ENCODE measurements at regions not wholly inside any gene's neighbourhood (a gene's known extent, or its start where the extent isn't known, plus 50 kb on each side); places are given as distances from the start of the nearest gene placed in this dataset.

GRCh38 chr6:48889429-48889828, 573.6 kb downstream of the MMUT start:
- no peak overlapping the region for H3K27ac Mint-ChIP-seq (ENCODE audit: unreplicated experiment)
- TF ChIP-seq CTCF (IDR thresholded peaks at IDR 0.05): no peak
- no peaks in the 10 kb centered on the region for H3K9me3 Mint-ChIP-seq (ENCODE audit: low read depth)
- H3K36me3 Mint-ChIP-seq (ENCODE audit: low read depth): no peaks in the 10 kb centered on the region
- DNase-seq (ENCODE audit: low spot score): no peak
- H3K27me3 Mint-ChIP-seq (ENCODE audit: low read depth): peaks cover 2% of the 10 kb centered on the region
- H3K4me3 Mint-ChIP-seq (ENCODE audit: unreplicated experiment): no peak overlapping the region
- H3K4me1 Mint-ChIP-seq (ENCODE audit: low read depth): no peaks in the 10 kb centered on the region

- Mint-ChIP-seq H3K27ac (ENCODE audit: unreplicated experiment) (no peak overlapping the region), H3K9me3 (ENCODE audit: low read depth) (peaks cover 3% of the 10 kb centered on the region), H3K4me3 (ENCODE audit: unreplicated experiment) (no peak overlapping the region), H3K27me3 (ENCODE audit: low read depth) (peaks cover 2% of the 10 kb centered on the region), H3K4me1 (ENCODE audit: low read depth) (no peaks in the 10 kb centered on the region), H3K36me3 (ENCODE audit: low read depth) (no peaks in the 10 kb centered on the region)
- DNase-seq (ENCODE audit: low spot score): no peak
- TF ChIP-seq CTCF (IDR thresholded peaks at IDR 0.05): no peak
Measured at GRCh38 chr6:48883116-48883515, 579.9 kb downstream of the MMUT start.

DNA sequence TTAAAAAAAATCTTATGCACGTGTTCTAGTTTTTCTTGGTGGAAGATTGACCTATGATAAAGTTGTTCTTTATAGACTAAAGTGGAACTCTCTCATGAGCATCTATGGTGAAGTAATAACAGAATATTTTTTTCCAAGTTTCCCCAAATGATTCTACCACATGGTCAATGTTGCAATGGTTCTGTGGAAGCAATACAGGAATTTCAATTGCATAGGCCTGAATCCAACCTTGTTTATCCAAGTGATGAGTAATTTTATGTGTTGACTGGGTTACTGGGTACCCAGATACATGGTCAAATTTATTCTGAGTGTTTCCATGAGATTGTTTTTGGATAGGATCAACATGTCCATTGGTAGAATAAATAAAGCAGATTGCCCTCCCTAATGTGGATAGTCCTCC, 581.5 kb downstream of the MMUT start:
- no peak for TF ChIP-seq CTCF (IDR thresholded peaks at IDR 0.05)
- H3K4me3 Mint-ChIP-seq (ENCODE audit: unreplicated experiment): no peak overlapping the region
- H3K27me3 Mint-ChIP-seq (ENCODE audit: low read depth): peaks cover 2% of the 10 kb centered on the region
- H3K9me3 Mint-ChIP-seq (ENCODE audit: low read depth): peaks cover 3% of the 10 kb centered on the region
- no peak for DNase-seq (ENCODE audit: low spot score)
- H3K27ac Mint-ChIP-seq (ENCODE audit: unreplicated experiment): no peak overlapping the region
- H3K36me3 Mint-ChIP-seq (ENCODE audit: low read depth): no peaks in the 10 kb centered on the region
- no peaks in the 10 kb centered on the region for H3K4me1 Mint-ChIP-seq (ENCODE audit: low read depth)

GRCh38 chr6:48869595-48869994, 593.5 kb downstream of the MMUT start:
- H3K4me3 Mint-ChIP-seq (ENCODE audit: unreplicated experiment): no peak overlapping the region
- no peak overlapping the region for H3K27ac Mint-ChIP-seq (ENCODE audit: unreplicated experiment)
- TF ChIP-seq CTCF (IDR thresholded peaks at IDR 0.05): no peak
- H3K4me1 Mint-ChIP-seq (ENCODE audit: low read depth): no peaks in the 10 kb centered on the region
- H3K27me3 Mint-ChIP-seq (ENCODE audit: low read depth): no peaks in the 10 kb centered on the region
- peaks cover 8% of the 10 kb centered on the region for H3K9me3 Mint-ChIP-seq (ENCODE audit: low read depth)
- no peak for DNase-seq (ENCODE audit: low spot score)
- no peaks in the 10 kb centered on the region for H3K36me3 Mint-ChIP-seq (ENCODE audit: low read depth)

- no peaks in the 10 kb centered on the region for H3K4me1 Mint-ChIP-seq (ENCODE audit: low read depth)
- H3K36me3 Mint-ChIP-seq (ENCODE audit: low read depth): no peaks in the 10 kb centered on the region
- H3K4me3 Mint-ChIP-seq (ENCODE audit: unreplicated experiment): no peak overlapping the region
- no peak overlapping the region for H3K27ac Mint-ChIP-seq (ENCODE audit: unreplicated experiment)
- no peaks in the 10 kb centered on the region for H3K27me3 Mint-ChIP-seq (ENCODE audit: low read depth)
- TF ChIP-seq CTCF (IDR thresholded peaks at IDR 0.05): no peak
- H3K9me3 Mint-ChIP-seq (ENCODE audit: low read depth): peaks cover 13% of the 10 kb centered on the region
- no peak for DNase-seq (ENCODE audit: low spot score)
Measured at GRCh38 chr6:48866682-48867081, 596.4 kb downstream of the MMUT start.

Data from chondrocyte (in vitro differentiated cells).